ENCODE measurements at regions not wholly inside any gene's neighbourhood (a gene's known extent, or its start where the extent isn't known, plus 50 kb on each side); places are given as distances from the start of the nearest gene placed in this dataset.
A peak's percentile ranks its signal among the peaks of the same experiment; 100 is the strongest.
"Not testable (repeated sequence)": the region's sequence is repeated elsewhere in the genome, so short reads cannot be mapped to it uniquely, and the experiment has no call there.

- H3K4me3 ChIP-seq = no peak overlapping the region
- no peak for DNase-seq (ENCODE audit: low spot score)
- TF ChIP-seq CTCF (IDR thresholded peaks at IDR 0.05) = no peak
- peak overlapping the region in 1 of 2 donors; percentile 19 for H3K27ac ChIP-seq
Measured at GRCh38 chr7:50851451-50851850, 68.8 kb upstream of the GRB10 start.

- no peak for DNase-seq (ENCODE audit: low spot score)
- no peak for TF ChIP-seq CTCF (IDR thresholded peaks at IDR 0.05)
- Histone ChIP-seq H3K4me3 (no peak overlapping the region), H3K27ac (no peak overlapping the region)
Measured at GRCh38 chr7:50849991-50850390, 67.3 kb upstream of the GRB10 start.

- TF ChIP-seq CTCF (IDR thresholded peaks at IDR 0.05) = no peak
- no peak overlapping the region for H3K27ac ChIP-seq
- no peak overlapping the region for H3K4me3 ChIP-seq
- DNase-seq (ENCODE audit: low spot score) = no peak
Measured at GRCh38 chr7:50848203-50848602, 65.5 kb upstream of the GRB10 start.

- not testable (repeated sequence) for H3K27ac ChIP-seq; H3K4me3 ChIP-seq; DNase-seq (ENCODE audit: low spot score)
Measured at GRCh38 chr7:50844861-50845260, 62.2 kb upstream of the GRB10 start.

GRCh38 chr7:50842041-50842440, 59.3 kb upstream of the GRB10 start:
- Histone ChIP-seq H3K27ac (no peak overlapping the region), H3K4me3 (no peak overlapping the region)
- DNase-seq (ENCODE audit: low spot score) = no peak
- no peak for TF ChIP-seq CTCF (IDR thresholded peaks at IDR 0.05)

GRCh38 chr7:50838675-50839377, 56.1 kb upstream of the GRB10 start:
- Histone ChIP-seq H3K4me3 (no peak overlapping the region), H3K27ac (peak overlapping the region; percentile 18 to 58)
- TF ChIP-seq CTCF (IDR thresholded peaks at IDR 0.05) = no peak
- no peak for DNase-seq (ENCODE audit: low spot score)

GRCh38 chr7:50837965-50838364, 55.3 kb upstream of the GRB10 start:
- no peak for TF ChIP-seq CTCF (IDR thresholded peaks at IDR 0.05)
- H3K4me3 ChIP-seq = no peak overlapping the region
- no peak for DNase-seq (ENCODE audit: low spot score)
- H3K27ac ChIP-seq = no peak overlapping the region

Data from coronary artery (tissue), 2 donors.